ENCODE measurements at regions not wholly inside any gene's neighbourhood (a gene's known extent, or its start where the extent isn't known, plus 50 kb on each side); places are given as distances from the start of the nearest gene placed in this dataset.

DNA sequence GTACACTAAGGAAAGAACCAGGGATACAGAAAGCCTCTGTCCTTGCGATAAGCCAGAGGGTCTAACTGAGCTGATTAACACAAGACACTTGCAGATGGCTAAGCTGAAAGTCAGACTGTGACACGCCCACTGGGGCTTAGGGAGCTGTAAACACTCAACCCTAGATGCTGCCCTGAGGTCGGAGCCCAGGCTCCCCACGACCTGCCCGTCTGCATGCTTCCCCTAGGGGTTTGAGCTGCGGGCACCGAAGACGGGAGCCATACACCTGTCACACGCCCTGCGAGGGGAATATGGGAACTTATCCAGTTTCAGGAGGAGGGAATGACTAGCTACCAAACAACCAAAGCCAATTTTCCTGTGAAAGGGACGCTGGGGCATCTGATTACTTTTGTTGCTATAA, 96.0 kb downstream of the HTR5A start:
- Mint-ChIP-seq H3K36me3 (ENCODE audit: low read depth) (no peaks in the 10 kb centered on the region), H3K27ac (no peak overlapping the region), H3K9me3 (no peaks in the 10 kb centered on the region), H3K4me3 (no peak overlapping the region), H3K4me1 (ENCODE audit: low read depth) (no peaks in the 10 kb centered on the region), H3K27me3 (ENCODE audit: low read depth) (peaks cover 11% of the 10 kb centered on the region)
- CTCF ChIA-PET: interaction anchor here (1.1 kb wide), 1 partner anchor 8 kb away, joined by 3 read pairs; no protein-coding TSS in a partner anchor
- DNase-seq: no peak
- intact Hi-C loops (cut with micrococcal nuclease): no loop called here

DNA sequence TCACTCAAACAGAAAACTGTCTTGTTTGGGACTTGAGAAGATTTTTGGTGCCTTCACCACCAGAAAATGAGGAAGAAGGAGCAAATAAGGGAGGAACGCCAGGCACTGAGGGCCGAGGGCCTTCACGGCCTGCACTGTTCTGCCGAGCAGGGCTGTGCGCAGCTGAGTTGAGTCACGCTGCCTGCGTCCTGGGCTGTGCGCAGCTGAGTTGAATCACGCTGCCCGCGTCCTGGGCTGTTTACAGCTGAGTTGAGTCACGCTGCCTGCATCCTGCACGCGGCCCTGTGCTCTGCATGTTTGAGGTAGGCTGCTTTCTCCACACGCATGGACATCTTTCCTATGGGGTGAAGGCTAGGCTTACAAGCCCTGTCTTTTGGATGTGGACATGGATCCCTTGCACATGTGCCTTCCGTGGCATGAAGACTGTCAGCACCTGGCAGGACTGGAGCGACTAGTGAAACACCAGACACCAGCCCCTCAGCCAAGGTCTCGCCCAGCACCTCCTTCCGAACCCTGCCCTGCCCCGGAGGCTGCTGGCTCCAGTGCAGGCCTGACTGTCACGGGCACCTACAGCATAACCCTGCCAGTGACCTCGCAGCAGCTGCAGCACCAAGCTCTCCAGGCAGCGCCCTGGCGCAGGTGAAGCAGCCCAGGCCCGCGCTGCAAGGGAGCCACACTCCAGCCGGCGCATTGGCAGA, 96.7 kb downstream of the HTR5A start:
- no peak overlapping the region for H3K27ac Mint-ChIP-seq
- no peak for DNase-seq
- CTCF ChIA-PET: interaction anchor here (1.1 kb wide), 1 partner anchor 7 kb away, joined by 3 read pairs; no protein-coding TSS in a partner anchor

DNA sequence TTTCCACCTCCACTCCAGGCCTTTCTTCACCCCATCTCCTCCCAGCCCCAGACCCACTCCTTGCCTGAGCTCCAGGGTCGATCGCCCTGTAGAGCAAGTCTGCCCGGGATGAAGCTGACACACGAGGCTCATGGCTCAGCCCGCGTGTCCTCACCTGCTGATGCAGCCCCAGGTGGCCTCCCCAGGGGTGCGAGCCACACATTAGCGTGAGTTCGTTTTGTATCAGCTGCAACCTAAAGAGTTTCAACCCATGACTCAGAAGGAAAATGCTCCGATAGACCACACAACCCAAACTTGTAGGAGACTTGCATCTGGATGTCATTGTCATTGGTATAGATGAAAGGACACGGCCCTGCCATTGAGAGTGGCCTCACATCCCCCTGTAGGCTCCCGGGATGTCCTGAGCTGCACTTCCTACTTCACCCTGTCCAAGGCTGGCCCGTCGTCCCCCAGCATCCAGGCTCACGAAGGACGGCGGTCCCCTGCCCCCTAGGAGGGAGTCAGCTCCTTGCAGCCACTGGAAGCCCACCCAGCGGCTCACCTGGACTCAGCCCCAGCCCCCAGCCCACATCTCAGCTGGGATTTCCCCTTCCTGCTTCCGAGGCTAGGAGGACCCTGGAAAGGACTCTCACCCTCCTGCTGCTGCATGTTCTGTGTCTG, 97.7 kb downstream of the HTR5A start:
- Mint-ChIP-seq H3K27me3 (ENCODE audit: low read depth) (peaks cover 2% of the 10 kb centered on the region), H3K27ac (no peak overlapping the region), H3K4me1 (ENCODE audit: low read depth) (no peaks in the 10 kb centered on the region), H3K36me3 (ENCODE audit: low read depth) (no peaks in the 10 kb centered on the region), H3K4me3 (no peak overlapping the region), H3K9me3 (no peaks in the 10 kb centered on the region)
- intact Hi-C loops (cut with micrococcal nuclease): no loop called here
- CTCF ChIA-PET: no interaction called here
- no peak for DNase-seq

More for the DNA sequence above, 96.7 kb downstream of the HTR5A start:
- no peak overlapping the region for H3K4me3 Mint-ChIP-seq
- intact Hi-C loops (cut with micrococcal nuclease): no loop called here
- H3K27me3 Mint-ChIP-seq (ENCODE audit: low read depth): peaks cover 8% of the 10 kb centered on the region
- H3K9me3 Mint-ChIP-seq: no peaks in the 10 kb centered on the region
- no peaks in the 10 kb centered on the region for H3K4me1 Mint-ChIP-seq (ENCODE audit: low read depth)
- H3K36me3 Mint-ChIP-seq (ENCODE audit: low read depth): no peaks in the 10 kb centered on the region

DNA sequence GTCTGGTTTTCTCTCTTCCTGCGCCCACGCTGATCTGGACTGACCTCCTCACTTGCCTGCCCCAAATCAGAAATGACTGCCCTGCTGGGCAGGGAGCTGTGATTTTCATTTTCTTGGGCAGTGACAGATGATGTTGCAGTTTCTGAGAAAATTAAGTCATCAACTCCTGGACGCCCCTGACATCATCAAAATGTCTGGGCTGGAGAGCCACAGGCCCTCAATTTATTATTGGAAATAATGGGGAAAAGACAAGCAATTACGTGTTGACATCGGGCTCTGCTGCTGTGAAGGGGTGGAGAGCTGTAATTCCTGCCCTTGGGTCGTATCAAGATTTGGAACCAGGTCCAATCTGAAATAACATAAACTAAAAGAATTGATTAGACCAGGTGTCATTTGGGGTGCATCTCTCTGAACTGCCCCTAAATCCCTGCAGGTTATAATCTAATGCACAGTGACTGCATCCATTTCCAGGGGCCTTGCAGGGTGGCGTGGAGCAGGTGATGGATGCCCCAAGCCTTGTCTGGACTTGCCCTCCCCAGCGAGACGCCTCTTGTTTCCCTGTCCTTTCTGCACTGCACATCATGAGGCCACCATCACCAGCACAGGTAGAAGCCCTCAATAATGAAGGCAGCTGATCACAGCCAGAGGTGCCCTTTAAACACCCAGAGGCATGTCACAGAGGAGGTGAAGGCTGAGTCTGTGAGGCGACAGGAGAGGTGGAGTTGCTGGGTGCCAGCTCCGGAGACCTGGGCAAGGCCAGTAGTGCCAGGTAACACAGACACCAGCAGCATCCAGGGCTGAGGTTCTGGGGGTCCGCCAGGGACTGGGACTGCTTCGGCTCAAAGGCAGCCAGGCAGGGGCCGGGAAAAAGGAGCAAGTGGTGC, 98.7 kb downstream of the HTR5A start:
- CTCF ChIA-PET: interaction anchor here (0.7 kb wide), 1 partner anchor 38 kb away, joined by 3 read pairs; no protein-coding TSS in a partner anchor
- H3K4me1 Mint-ChIP-seq (ENCODE audit: low read depth): no peaks in the 10 kb centered on the region
- no peak overlapping the region for H3K27ac Mint-ChIP-seq
- H3K4me3 Mint-ChIP-seq: no peak overlapping the region
- intact Hi-C loops (cut with micrococcal nuclease): no loop called here
- H3K27me3 Mint-ChIP-seq (ENCODE audit: low read depth): peaks cover 2% of the 10 kb centered on the region
- no peak for DNase-seq
- no peaks in the 10 kb centered on the region for H3K9me3 Mint-ChIP-seq
- H3K36me3 Mint-ChIP-seq (ENCODE audit: low read depth): no peaks in the 10 kb centered on the region

DNA sequence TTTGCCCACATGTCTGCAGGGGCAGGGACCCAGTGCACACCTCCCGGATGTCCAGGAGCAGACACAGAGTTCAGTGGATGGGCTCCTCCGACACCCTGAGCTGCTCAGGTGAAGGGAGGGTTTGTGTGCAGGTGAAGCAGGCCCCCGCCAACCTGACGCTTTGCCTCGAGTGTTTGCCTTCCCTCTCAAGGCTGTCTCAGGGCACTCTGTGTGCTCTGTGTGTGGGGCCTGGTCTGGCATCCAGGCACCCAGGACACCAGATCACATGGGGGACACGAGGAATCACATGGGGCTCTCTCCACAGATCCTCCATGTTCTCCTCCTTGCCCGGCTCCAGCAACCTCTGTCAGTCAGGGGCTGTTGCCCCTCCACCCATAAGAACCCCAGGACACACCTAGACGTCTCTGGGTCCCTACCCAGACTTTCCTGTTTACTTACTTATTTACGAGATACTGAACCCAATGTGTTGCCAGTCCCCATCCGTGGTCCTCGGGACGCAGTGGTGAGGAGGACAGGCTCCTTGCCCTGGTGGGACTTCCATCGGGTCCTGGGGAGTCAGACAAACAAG, 99.5 kb downstream of the HTR5A start:
- CTCF ChIA-PET: no interaction called here
- H3K9me3 Mint-ChIP-seq: no peaks in the 10 kb centered on the region
- no peaks in the 10 kb centered on the region for H3K4me1 Mint-ChIP-seq (ENCODE audit: low read depth)
- no peak overlapping the region for H3K27ac Mint-ChIP-seq
- H3K4me3 Mint-ChIP-seq: no peak overlapping the region
- H3K27me3 Mint-ChIP-seq (ENCODE audit: low read depth): peaks cover 2% of the 10 kb centered on the region
- intact Hi-C loops (cut with micrococcal nuclease): no loop called here
- DNase-seq: no peak
- no peaks in the 10 kb centered on the region for H3K36me3 Mint-ChIP-seq (ENCODE audit: low read depth)

DNA sequence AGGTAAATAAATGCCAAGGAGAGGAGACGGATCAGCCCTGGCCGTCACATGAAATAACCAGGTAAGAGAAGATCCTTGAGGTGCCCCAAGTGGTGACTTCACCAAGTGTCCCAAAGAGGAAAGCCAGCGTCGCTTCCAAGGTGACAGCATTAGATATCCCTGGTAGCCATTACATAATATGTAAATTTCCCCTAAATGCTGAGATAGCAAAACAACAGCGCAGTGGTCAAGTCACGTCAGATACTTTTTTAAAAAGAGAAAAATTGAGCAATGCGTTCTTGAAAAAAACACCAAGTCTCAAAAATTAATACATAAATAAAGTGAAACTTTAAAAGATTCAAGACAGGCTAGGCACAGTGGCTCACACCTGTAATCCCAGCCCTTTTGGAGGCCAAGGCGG, 100.2 kb downstream of the HTR5A start:
- intact Hi-C loops (cut with micrococcal nuclease): no loop called here
- Mint-ChIP-seq H3K27ac (no peak overlapping the region), H3K9me3 (no peaks in the 10 kb centered on the region), H3K4me3 (no peak overlapping the region), H3K27me3 (ENCODE audit: low read depth) (peaks cover 2% of the 10 kb centered on the region), H3K4me1 (ENCODE audit: low read depth) (no peaks in the 10 kb centered on the region), H3K36me3 (ENCODE audit: low read depth) (no peaks in the 10 kb centered on the region)
- CTCF ChIA-PET: no interaction called here
- DNase-seq: no peak

DNA sequence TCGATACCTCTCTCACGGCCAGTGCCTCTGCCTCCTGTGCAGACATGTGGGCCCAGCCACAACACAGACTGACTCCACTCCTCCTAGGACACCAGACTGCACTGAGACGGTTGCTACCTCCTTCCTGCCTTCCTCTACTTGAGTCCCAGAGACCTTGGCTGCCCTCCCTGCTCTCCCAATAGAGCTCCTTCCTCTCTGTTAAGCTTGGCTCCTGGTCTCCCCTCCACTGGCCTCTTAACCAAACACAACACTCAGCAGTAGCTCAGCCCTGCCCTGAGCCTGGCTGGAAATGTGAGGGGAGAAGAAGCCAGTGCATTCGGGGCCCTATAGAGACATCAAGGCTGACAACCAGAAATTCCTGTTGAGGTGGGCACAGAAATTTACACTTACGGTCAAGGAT, 102.0 kb downstream of the HTR5A start:
- Mint-ChIP-seq H3K4me3 (no peak overlapping the region), H3K4me1 (ENCODE audit: low read depth) (no peaks in the 10 kb centered on the region), H3K36me3 (ENCODE audit: low read depth) (no peaks in the 10 kb centered on the region), H3K9me3 (no peaks in the 10 kb centered on the region), H3K27ac (no peak overlapping the region), H3K27me3 (ENCODE audit: low read depth) (peaks cover 2% of the 10 kb centered on the region)
- DNase-seq: no peak
- intact Hi-C loops (cut with micrococcal nuclease): no loop called here
- CTCF ChIA-PET: no interaction called here

DNA sequence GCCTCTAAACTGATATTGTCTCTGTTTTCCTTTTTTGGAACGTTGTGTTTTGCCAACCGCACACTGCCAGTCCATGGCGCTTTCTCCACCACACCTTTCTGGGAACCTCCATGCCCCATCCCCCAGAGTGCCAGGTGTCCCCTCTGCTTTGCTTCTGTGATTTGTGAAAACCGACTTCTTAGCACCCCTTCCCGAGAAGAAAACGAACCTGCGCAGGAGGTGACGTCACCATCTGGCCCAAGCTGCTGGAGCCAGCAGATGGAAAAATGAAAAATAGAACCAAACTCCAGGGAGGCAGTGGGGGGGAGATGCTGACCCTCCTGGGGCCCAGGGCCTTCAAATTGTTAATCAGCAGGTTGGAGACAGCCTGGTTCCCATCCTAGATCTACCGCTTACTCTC, 103.8 kb downstream of the HTR5A start:
- no peak for DNase-seq
- Mint-ChIP-seq H3K4me3 (no peak overlapping the region), H3K27me3 (ENCODE audit: low read depth) (no peaks in the 10 kb centered on the region), H3K9me3 (no peaks in the 10 kb centered on the region), H3K27ac (peak overlapping the region; percentile 20), H3K4me1 (ENCODE audit: low read depth) (no peaks in the 10 kb centered on the region), H3K36me3 (ENCODE audit: low read depth) (no peaks in the 10 kb centered on the region)
- intact Hi-C loops (cut with micrococcal nuclease): no loop called here
- CTCF ChIA-PET: interaction anchor here (0.9 to 1.0 kb wide), 2 partner anchors 8 to 171 kb away, joined by 3 read pairs; no protein-coding TSS in a partner anchor

DNA sequence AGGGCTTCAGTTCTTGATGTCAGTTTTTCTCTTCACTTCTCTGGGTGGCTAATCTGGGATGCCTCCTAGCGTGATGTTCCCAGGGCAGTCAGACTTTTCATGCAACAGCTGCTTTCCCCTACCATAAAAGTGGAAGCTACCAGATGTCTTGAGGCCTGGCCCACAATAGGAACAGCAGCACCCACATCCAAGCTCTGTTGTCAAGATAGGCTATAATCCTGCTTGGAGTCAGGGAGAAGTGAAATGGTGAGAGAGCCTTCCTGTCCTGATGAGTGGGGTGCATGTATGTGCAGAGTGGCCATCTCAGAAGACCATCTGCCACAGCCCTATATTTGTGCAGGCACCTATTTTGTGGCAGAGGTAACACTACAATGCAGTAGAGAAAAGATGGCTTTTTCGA, 108.0 kb downstream of the HTR5A start:
- CTCF ChIA-PET: no interaction called here
- no peak for DNase-seq
- H3K27ac Mint-ChIP-seq: no peak overlapping the region
- peaks cover 4% of the 10 kb centered on the region for H3K27me3 Mint-ChIP-seq (ENCODE audit: low read depth)
- intact Hi-C loops (cut with micrococcal nuclease): no loop called here
- no peaks in the 10 kb centered on the region for H3K9me3 Mint-ChIP-seq
- no peaks in the 10 kb centered on the region for H3K4me1 Mint-ChIP-seq (ENCODE audit: low read depth)
- no peak overlapping the region for H3K4me3 Mint-ChIP-seq
- H3K36me3 Mint-ChIP-seq (ENCODE audit: low read depth): no peaks in the 10 kb centered on the region

DNA sequence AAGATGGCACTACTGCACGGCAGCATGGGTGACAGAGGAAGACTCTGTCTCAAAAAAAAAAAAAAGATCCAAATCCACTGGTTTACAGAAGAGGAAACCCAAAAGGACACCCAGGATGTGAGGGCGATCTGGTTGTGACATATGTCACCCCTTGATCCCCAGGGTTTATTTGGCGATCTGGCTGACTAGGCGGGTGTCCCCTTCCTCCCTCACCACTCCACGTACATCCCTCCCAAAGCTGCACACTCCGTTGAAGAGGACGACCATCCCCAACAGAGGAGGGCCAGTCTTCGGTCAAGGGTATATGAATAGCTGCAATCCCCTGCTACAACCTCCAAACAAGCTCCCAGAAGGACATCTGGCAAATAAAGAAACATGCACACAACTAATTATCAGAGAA, 111.6 kb downstream of the HTR5A start:
- peaks cover 9% of the 10 kb centered on the region for H3K27me3 Mint-ChIP-seq (ENCODE audit: low read depth)
- H3K9me3 Mint-ChIP-seq: peaks cover 20% of the 10 kb centered on the region
- H3K4me3 Mint-ChIP-seq: no peak overlapping the region
- H3K36me3 Mint-ChIP-seq (ENCODE audit: low read depth): peaks cover 7% of the 10 kb centered on the region
- DNase-seq: no peak
- no peak overlapping the region for H3K27ac Mint-ChIP-seq
- CTCF ChIA-PET: interaction anchor here (0.6 kb wide), 1 partner anchor 136 kb away, joined by 4 read pairs; no protein-coding TSS in a partner anchor
- intact Hi-C loops (cut with micrococcal nuclease): no loop called here
- no peaks in the 10 kb centered on the region for H3K4me1 Mint-ChIP-seq (ENCODE audit: low read depth)

DNA sequence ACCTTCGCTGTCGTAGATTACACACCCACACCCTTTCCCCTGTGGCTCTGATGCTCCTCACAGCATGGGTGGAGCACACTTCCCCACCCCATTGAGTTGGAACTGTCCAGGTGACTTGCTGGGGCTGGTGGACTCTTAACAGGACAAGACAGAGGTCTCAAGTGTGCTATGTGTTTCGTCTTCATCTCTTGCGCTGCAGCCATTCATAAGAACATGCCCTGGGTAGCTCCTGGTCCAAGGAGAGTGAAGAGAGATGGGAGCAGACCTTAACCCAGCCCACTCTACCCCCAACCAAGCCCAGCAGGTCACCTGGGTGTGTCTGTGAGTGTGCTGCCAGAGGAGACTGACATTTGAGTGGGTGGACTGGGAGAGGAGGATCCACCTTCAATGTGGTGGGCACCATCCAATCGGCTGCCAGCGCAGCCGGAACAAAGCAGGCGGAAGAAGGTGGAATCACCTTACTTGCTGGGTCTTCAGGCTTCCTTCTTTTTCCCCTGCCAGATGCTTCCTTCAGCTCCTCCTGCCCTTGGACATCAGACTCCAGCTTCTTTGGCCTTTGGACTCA, 112.4 kb downstream of the HTR5A start:
- H3K27me3 Mint-ChIP-seq (ENCODE audit: low read depth): peaks cover 9% of the 10 kb centered on the region
- no peak overlapping the region for H3K4me3 Mint-ChIP-seq
- intact Hi-C loops (cut with micrococcal nuclease): no loop called here
- H3K27ac Mint-ChIP-seq: no peak overlapping the region
- peaks cover 21% of the 10 kb centered on the region for H3K9me3 Mint-ChIP-seq
- CTCF ChIA-PET: interaction anchor here (0.6 kb wide), 1 partner anchor 182 kb away, joined by 3 read pairs; no protein-coding TSS in a partner anchor
- peaks cover 7% of the 10 kb centered on the region for H3K36me3 Mint-ChIP-seq (ENCODE audit: low read depth)
- H3K4me1 Mint-ChIP-seq (ENCODE audit: low read depth): no peaks in the 10 kb centered on the region
- no peak for DNase-seq

DNA sequence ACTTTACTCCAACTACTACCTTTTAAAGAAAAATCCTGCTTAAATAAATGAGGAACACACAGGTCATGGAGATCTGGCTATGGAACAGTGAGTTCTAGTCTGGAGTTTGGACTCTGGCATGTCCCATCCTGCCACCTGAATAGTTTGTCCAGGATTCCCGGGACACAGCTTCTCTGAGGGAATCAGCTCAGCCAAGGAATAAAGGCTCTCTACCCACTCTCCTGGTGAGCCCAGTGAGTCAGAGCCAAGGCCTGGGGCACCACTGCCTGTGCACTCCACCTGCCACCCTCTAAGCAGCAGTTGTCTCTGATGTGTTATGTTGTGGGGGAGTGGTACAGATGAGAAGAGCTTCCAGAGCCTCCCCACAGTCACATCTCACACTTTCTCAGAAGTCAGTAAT, 113.5 kb downstream of the HTR5A start:
- Mint-ChIP-seq H3K9me3 (peaks cover 21% of the 10 kb centered on the region), H3K36me3 (ENCODE audit: low read depth) (peaks cover 7% of the 10 kb centered on the region), H3K27me3 (ENCODE audit: low read depth) (peaks cover 12% of the 10 kb centered on the region), H3K27ac (no peak overlapping the region), H3K4me3 (no peak overlapping the region), H3K4me1 (ENCODE audit: low read depth) (peaks cover 5% of the 10 kb centered on the region)
- CTCF ChIA-PET: no interaction called here
- DNase-seq: no peak
- intact Hi-C loops (cut with micrococcal nuclease): no loop called here
